ENCODE measurements at regions not wholly inside any gene's neighbourhood (a gene's known extent, or its start where the extent isn't known, plus 50 kb on each side); places are given as distances from the start of the nearest gene placed in this dataset.
A peak's percentile ranks its signal among the peaks of the same experiment; 100 is the strongest.
"Not testable (repeated sequence)": the region's sequence is repeated elsewhere in the genome, so short reads cannot be mapped to it uniquely, and the experiment has no call there.

DNA sequence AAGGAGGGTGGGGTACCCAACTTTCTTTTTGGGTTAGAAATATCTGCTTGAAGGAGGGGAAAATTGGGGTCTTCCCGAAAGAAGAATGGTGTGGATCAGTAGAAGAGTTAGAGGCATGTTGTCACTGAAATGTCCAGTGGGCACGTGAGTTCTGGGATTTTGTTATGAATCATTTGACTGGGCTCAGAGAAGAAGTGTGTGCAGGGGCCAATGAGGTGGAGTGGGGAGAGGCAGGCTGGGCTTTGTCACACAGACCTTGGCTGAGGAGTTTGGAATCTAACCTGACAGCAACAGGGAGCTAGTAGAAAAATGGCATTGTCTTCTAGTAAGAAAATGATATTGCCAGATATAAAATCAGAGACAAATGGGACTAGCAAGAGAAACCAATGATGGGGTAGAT lies 436.8 kb downstream of the MFSD1 start:
- DNase-seq = no peak

DNA sequence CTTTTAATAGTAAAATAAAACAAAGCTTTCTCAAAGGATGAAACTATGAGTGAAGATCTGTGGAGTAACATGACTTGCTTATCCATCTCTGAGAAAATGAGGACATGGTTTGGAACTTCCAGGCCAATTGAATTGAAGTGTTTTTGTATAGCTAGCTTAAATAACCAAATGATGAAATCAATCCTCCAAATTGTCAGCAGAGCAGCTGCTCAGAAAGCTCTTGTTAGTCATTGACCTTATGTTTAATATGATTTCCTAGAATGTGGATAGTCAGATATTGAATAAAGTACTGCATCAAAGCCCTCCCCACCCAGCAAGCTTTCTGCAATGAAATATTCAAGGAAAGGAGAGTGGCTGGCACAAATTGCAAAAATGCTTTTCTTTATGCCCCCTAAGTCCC lies 437.2 kb downstream of the MFSD1 start:
- no peak for DNase-seq

DNA sequence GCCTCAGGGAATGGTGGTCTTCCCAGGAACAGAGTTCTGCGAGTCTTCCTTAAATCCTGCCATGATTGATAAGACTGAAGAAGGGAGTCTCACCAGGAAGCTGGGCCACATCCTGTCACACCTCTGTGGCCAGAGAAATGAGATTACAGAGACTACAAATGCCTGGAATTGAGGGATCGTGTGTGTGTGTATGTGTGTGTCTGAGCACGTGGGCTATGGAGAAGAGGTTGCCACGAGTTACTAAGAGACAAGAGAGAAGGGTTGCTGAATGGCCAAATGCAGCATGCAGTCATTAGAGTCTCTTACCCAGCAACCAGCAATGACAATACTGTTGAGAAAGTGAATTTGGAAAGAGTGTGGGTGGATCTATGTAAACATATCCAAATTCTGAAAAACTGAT lies 443.1 kb downstream of the MFSD1 start:
- no peak for DNase-seq

DNA sequence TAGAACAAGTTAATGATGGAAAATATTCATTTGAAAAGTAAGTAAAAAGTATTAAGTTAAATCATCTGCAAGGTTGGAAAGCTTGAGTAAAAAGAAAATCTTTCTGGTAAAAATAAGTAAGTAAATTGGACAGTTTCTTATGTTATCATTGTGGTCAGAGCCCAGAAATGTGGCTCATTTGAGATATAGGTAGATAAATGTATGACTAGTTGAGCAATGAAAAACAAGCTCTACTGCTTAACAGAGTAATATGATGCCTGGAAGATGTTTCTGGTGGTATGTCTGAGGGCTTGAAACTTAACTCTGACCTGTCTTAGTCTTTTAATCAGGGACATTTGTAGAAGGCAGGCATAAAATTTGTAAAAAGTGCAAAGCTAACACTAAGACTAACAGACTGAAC lies 444.0 kb downstream of the MFSD1 start:
- DNase-seq = no peak

DNA sequence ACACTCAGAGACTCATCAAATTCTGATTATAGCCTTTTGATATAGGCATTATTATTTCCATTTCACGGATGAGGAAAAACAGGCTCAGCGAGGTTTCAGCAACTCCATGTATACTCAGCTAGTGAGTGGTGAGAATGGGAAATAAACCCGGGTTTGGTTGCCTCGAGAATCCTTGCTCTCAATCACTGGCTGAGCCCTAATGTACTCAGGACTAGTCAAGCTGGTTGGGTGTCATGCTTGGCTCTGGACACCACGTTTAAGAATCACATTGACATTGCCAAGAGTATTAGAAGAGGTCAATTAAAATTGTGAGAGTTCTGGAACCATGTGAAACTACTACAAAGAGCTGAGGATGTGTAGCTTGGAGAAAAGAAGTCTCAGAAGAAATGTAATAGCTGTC lies 444.5 kb downstream of the MFSD1 start:
- no peak for DNase-seq

DNA sequence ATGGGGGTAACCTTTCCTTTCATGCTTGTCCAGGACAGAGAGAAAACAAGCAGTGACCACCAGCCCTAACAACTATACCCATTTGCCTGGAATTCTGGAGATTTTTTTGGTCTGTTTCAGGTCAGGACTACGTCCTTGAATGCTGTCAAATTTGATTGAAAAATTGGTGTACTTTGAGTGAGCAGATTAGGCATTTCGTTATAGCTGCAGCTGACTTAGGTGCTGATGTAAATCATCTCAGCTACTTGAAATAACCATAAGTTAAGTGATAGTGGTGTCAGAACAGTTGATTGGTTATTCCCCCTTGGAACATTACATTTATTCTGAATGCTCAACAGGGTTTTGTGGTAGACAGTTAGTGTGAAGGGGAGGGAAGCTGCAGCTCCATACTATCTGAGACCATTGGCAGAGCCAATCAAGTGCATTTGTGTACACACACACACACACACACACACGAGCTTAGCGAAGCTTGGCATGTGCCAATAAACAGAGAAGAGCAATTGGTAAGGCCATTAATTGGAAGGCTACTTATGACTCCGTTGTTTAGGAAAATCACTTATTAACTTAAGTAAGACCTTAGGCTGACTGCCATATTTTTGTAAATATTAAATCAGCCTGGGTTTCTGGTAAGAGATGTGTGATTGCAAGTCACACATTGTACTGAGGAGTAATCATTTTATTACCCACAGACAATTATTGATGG lies 447.8 kb downstream of the MFSD1 start:
- no peak for DNase-seq

DNA sequence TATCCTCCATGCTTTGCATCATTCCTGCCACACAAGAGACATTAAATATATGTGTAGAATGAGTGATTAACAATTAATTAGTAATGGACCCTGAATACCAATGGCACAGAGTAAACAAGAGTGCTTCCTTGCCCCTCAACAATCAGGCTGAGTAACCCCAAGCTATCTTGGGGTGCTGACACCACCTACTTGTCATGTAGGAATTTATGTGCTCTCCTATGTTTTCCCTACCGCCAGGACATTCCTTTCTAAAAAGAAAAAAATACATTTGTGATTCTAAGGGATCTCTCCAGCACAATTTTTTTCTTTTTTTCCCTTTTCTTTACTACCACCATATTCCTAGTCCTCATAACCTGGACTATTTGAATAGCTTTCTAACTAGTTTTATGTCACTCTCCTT lies 449.1 kb downstream of the MFSD1 start:
- DNase-seq = no peak

DNA sequence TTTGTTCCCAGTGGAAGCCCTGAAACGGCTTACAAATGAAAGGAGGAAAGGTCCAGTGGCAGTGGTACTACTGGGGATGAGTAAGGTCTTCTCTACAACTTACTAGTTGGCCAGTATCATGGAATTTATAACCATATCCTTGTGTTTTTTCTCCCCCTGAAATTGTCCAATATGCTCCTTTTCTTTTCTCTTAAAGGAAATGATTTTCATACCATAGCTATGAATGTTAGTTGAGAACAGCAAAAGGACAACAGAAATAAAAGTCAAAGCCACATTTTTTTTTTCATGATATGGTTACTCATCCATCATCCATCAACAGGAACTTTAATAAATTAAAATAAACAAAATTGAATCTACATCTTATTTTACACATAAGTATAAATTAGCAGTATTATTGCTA lies 450.4 kb downstream of the MFSD1 start:
- DNase-seq = no peak

DNA sequence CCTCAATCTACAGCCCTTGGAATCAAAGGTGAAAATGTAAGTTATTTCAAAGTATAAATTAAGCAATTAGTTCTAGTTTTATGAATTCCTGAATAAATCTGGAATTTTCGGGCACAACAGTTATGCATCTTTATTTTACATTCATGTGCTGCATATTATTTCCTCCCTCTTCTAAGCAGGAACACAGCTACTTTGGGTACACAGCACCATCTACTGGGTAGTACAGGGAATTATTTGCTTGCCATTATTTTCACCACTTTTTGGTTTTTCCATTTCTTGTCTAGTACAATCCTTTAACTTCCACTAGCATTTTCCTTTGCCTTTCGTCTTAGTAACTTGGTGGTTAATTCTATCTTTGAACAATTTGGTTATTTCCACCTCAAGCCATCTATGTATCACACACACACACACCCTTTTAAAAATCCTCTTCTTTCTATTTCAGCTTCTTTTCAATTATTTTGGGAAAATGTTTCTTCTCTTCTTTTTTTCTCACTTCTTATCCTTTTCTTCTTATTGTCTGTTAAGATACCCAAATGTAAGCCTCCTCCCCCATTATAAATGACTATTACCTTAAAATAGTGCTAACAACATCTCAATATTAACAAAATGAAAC lies 451.0 kb downstream of the MFSD1 start:
- DNase-seq = no peak

DNA sequence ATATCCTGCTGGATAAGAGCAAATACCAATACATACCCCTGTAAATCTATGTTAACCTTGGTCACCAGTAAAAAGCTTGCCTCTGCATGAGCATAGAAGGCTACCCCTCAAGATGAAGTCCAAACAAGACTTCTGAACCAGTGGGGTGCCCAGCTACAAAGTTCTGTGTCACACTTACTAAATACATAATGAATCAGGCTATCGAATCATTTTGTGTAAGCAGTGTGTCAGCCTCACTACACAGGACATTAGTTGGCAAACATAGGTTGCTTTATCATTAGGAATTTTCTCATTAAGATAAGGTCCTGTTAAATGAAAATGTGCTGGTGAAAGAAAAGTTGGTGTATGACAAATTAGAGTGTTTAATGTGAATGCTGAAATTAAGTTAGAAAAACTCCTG lies 452.0 kb downstream of the MFSD1 start:
- no peak for DNase-seq

DNA sequence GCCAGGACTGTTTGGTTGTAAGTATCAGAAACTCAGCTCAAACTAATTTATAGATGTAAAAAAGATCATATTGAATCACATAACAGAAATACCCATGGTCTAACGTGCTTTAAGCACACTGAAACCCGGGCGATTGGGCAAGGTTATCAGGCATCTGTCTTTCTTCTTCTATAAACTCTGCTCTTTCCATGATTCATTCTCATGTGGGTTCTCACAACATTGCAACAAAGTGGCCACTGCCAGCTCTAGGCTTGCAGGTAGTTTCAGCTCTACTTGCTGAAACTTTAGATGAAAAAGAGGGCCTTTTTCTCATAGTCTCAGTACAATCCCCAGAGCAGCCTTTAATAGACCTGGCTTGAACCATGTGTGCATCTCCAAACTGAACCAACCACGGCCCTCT lies 456.1 kb downstream of the MFSD1 start:
- DNase-seq = no peak

DNA sequence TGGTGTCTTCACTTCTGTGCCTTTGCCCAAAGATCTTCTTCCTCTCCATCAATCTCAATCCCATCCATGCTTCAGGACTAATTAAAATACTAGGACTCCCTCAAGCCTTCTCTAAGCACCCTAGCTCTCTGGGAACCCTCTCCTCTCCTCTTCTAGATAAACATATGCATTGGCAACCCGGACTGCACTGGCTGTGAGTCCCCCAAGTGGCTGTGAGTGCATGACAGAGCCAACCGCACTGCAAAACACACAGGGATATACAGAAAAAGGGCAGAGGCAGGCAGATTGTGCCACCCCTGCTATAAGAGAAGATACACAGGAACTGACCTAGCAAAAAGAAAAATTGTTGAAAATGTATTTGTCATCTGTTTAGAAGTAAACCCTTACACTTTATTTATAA lies 457.1 kb downstream of the MFSD1 start:
- no peak for DNase-seq

DNA sequence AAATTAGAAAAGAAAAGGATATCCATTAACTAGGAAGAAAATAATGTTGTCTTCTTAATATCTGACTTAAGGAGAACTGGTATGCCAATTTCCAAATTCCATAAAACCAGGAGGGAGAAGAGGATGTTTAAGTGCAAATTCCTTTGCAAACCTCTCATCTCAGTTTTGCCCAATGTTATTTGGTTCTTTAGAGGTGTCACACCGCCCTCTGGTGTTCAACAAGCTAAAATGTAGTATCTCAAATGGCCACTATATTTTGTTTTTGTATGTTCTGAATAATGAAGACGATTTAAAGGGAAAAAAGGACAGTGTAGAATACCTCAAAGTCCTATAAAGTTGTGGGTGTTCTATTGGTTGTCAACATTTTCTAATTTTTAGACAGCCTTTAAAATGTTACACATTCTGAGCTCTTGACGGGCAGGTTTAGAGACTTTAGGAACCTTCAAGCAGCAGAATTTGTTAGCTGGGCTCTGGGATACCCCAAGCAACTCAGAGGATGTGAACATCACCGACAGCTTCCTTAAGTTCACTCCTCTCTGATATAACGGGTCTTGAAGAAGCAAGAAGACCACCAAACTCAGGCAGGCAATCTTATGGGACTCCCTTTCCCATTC lies 458.3 kb downstream of the MFSD1 start:
- DNase-seq = peak; percentile 14

DNA sequence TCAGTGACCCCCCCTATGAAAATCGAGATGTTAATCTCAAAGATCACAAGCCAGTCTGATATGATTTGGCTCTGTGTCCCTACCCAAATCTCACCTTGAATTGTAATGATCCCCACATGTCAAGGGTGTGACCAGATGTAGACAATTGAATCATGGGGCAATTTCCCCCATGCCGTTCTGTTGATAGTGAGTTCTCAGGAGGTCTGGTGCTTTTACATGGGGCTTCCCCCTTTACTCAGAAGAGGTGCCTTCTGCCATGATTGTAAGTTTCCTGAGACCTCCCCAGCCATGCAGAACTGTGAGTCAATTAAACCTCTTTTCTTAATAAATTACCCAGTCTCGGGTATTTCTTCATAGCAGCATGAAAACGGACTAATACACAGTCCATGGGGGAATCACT lies 459.5 kb downstream of the MFSD1 start:
- not testable (repeated sequence) for DNase-seq

DNA sequence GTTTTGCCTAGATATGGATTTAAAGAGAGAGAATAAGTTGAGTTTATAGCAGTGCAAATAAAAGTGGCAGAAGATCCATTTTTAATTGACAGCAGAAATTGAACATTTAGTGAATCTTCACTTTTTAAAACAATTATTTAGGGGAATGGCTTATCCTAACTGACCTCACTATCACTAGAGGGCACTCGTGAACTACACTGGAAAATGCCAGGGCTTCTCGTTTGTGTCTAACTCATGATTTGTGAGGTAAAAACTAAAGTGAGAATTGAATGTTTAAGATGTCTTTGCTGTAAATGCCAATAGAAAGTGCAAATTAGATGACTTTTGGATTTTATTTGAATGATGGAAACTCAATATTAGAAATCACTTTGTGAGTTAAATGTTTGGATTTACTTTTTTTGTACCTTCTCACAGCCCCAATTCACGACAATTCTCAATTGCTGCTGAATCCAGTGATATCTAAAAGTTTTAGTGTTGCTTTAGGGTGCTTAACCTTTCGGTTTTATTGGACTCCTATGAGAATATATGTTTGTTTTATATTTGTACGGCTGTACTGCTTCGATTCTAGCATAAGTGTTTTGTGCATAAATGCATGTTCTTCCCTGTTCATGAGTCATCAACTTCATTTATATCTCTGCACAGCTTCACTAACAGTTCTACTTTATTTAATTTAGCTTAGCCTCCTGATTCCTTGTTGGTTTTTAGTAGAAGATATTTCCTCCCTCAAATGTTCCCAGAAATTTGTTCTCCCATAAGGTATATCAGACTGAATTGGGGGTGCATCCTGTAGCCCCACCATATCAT lies 462.1 kb downstream of the MFSD1 start:
- no peak for DNase-seq

DNA sequence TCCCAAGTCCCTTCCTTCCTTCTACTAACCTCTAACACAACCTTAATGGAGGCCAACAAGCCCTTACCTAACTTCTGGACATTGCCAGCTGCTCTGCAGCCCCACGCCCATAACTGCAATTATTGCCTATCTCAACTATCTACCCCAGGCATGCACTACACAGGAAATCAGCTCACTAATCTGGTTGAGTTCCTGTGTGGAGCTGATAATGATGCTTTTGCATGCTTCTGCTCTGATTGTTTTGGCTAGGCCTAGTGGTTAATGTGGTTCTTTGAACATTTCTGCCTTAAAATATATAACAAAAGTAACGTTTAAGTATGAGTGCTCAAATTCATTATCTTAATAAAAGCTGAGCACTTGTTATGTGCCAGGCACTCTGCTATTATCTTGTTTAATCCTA lies 463.9 kb downstream of the MFSD1 start:
- no peak for DNase-seq

DNA sequence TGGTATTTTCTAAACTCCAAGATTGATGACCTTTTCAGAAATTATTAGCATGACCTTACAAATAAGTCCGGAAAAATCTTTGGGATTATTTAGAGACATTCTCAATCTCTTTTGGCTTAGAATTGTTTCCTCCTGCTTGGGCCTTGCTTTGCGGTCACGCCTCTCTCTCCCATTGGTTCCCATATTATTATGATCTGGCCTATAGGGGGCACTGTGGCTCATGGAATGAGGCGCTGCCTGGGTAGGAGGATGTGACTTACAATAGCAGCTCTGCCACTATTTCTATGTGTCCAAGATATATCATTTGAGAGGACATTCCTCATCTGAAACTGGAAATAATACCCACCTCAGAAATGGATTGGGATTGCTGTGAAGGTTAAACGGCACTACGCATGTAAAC lies 464.9 kb downstream of the MFSD1 start:
- DNase-seq = no peak

DNA sequence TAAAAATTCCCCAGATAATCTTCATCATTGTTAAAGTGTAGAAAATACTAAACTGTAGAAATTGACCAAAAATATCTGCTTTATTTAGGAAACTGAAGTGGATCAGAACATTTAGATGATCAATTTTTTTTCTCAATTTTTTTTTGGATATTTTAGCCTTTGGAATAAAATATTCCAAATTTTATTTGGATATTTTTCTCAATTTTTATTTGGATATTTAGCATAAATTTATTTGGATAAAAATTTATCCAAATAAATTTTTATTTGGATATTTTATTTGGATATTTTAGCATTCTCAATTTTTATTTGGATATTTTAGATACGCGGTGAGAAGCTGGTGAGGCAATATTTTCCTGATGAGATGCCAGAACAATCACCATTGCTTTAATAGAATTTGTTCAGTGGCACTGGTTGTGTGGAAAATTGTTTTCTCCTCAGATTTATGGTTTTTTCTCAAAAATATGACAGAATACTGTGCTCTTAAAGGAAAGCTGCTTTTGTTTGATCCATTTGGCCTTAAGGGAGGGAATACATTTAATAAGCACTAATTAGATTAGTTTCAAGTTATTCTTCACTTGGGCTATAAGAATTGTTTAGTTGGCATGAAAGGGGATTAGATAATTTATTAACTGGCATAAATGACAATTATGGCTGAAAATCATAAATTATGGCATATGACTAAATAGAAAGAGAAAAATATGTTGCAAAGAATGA lies 470.1 kb downstream of the MFSD1 start:
- no peak for DNase-seq

DNA sequence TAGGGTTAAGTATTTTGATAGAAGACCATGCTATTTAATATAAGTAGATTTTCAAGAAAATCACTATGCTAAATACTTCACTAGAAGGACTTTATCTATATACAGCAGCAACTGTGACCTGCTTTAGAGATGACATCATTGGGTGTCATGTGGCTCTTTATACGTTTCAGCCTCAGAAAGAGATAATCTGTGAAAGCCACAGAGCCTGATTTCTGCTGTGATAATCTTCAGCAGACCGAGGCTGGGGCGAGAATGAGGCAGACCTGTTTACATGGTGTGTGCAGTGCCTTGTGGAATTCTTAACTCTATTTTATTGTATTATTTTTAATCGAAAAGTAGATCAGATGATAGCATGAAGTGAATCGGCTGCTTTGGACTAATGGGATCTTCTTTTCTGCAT lies 471.2 kb downstream of the MFSD1 start:
- DNase-seq = no peak

DNA sequence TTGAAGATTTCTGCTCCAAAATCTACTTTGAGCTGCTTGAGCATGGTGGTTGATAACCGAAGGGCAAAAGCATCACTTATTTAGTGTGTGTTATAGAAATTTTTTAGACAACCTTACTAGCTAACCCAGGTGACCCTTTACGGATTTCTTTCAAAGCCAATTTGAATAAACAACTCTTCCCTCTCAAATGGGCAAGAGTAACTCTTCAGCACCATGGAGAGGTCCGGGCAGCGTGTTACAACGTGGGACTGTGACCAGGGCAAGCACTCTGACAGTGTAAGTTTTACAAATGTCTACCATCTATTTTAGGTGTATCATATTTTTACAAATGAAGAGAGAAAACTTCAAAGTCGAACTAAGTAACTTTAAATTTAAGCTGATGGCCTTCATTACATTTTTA lies 471.8 kb downstream of the MFSD1 start:
- DNase-seq = no peak

DNA sequence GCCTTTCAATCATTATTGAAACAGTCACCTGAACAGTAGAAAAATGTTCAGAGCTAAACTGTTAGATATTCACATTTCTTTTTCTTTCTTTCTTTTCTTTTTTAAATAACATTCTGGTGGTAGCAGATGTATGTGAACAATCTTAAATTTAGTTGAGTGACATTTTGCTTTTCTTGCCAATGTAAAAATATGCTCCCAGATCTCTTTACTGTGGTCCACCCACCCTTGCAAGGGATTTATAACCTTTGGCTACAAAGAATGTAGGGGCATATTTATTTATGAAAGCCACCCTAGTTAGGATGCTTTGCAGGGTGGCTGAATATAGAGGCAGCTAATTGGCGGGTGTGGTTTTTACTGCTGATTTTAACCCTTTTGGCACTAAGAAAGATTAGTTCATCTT lies 473.9 kb downstream of the MFSD1 start:
- DNase-seq = no peak

DNA sequence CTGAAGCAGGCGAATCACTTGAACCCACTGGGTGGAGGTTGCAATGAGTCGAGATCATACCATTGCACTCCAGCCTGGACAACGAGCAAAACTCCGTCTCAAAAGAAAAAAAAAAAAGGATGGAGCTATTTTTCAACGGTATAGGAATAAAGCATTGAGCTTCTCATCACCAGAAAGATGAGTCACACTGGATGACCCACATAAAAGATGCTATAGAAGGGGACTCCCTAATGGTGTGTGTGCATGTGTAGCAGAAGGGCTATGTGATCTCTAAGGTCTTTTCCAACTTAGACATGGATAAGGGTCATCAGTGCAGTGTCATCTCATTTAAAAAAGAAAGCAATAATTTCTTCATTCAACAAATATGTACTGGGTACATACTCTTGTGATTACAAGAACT lies 476.0 kb downstream of the MFSD1 start:
- no peak for DNase-seq

All from activated CD4-positive, alpha-beta T cell treated with anti-CD3 and anti-CD28 coated beads, Interleukin-2, amount 50 U/mL, for 1 hour (primary cell).